ENCODE measurements at regions not wholly inside any gene's neighbourhood (a gene's known extent, or its start where the extent isn't known, plus 50 kb on each side); places are given as distances from the start of the nearest gene placed in this dataset.

DNA sequence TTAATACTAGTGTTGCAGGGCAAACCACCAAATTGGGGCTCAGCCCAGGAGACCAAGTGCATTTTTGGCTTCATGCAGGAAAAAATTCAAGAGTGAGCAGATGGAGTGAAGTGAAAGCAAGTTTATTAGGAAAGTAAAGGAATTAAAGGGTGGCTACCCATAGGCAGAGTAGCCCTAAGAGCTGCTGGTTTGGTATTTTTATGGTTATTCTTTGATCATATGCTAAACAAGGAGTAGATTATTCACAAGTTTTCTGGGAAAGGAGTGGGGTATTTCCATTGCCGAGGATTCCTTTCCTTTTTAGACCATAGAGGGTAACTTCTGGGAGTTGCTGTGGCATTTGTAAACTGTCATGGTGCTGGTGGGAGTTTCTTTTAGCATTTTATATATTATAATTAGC, 459.0 kb downstream of the KLF5 start:
- Mint-ChIP-seq H3K27me3 (peaks cover 0 to 3% (median 0%) of the 10 kb centered on the region in 5 donors), H3K9me3 (peaks cover 0 to 8% (median 0%) of the 10 kb centered on the region in 11 donors), H3K4me3 (no peak overlapping the region), H3K4me1 (peaks cover 9 to 32% (median 25%) of the 10 kb centered on the region in 7 donors), H3K27ac (no peak overlapping the region), H3K36me3 (peaks cover 0 to 6% (median 0%) of the 10 kb centered on the region in 5 donors)
- DNase-seq (no peak), ATAC-seq (no peak)
- Histone ChIP-seq H3K27me3 (ENCODE audit: control insufficient read depth in 2 of 2, insufficient read depth in 2 of 2, low read length in 2 of 2) (no peaks in the 10 kb centered on the region), H3K4me1 (ENCODE audit: control insufficient read depth in 2 of 2, insufficient read depth in 2 of 2, low read length in 2 of 2) (peaks cover 0 to 13% of the 10 kb centered on the region in 2 donors), H3K27ac (ENCODE audit: low read depth, low read length) (no peak overlapping the region), H3K36me3 (ENCODE audit: control insufficient read depth in 2 of 3, insufficient read depth in 3 of 3, low read length in 3 of 3) (no peaks in the 10 kb centered on the region), H3K4me3 (ENCODE audit: low read length) (no peak overlapping the region), H3K9me3 (ENCODE audit: control insufficient read depth in 2 of 3, low read length in 3 of 3) (no peaks in the 10 kb centered on the region)
- POLR2A ChIA-PET = interaction anchor here (0.5 kb wide), 1 partner anchor 90 kb away, joined by 6 read pairs; no protein-coding TSS in a partner anchor
- intact Hi-C loops (cut with micrococcal nuclease) = no loop called here
- CTCF ChIA-PET = no interaction called here

DNA sequence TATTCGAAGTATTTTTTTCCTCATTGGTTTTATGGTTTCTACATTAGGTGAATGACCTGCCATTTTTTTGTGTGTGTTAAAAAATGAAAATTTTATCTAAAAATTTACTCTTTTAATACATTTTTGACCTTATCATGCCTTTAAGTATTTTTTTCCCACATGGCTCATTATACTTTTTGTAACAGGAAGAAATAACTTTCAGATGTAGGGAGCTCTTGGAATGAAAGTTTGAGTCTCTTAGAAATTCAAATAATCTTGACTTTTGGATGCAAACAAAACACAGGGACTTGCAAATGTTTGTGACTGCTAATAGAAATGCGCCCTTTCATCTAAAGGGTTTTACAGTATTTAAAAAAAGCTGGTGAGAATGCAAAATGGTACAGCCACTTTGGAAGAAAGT, 457.9 kb downstream of the KLF5 start:
- Histone ChIP-seq H3K27ac (ENCODE audit: low read depth, low read length) (no peak overlapping the region), H3K27me3 (ENCODE audit: control insufficient read depth in 2 of 2, insufficient read depth in 2 of 2, low read length in 2 of 2) (no peaks in the 10 kb centered on the region), H3K4me1 (ENCODE audit: control insufficient read depth in 2 of 2, insufficient read depth in 2 of 2, low read length in 2 of 2) (peaks cover 0 to 13% of the 10 kb centered on the region in 2 donors), H3K36me3 (ENCODE audit: control insufficient read depth in 2 of 3, insufficient read depth in 3 of 3, low read length in 3 of 3) (no peaks in the 10 kb centered on the region), H3K4me3 (ENCODE audit: low read length) (no peak overlapping the region), H3K9me3 (ENCODE audit: control insufficient read depth in 2 of 3, low read length in 3 of 3) (no peaks in the 10 kb centered on the region)
- H3K4me1 Mint-ChIP-seq = peaks cover 9 to 25% (median 23%) of the 10 kb centered on the region in 7 donors
- CTCF ChIA-PET = no interaction called here
- H3K36me3 Mint-ChIP-seq = peaks cover 0 to 6% (median 0%) of the 10 kb centered on the region in 5 donors
- H3K4me3 Mint-ChIP-seq = no peak overlapping the region
- peaks cover 0 to 3% (median 0%) of the 10 kb centered on the region in 5 donors for H3K27me3 Mint-ChIP-seq
- DNase-seq = no peak
- no peak for ATAC-seq
- intact Hi-C loops (cut with micrococcal nuclease) = no loop called here
- H3K9me3 Mint-ChIP-seq = peaks cover 0 to 8% (median 0%) of the 10 kb centered on the region in 11 donors
- no peak overlapping the region for H3K27ac Mint-ChIP-seq
- POLR2A ChIA-PET = no interaction called here

DNA sequence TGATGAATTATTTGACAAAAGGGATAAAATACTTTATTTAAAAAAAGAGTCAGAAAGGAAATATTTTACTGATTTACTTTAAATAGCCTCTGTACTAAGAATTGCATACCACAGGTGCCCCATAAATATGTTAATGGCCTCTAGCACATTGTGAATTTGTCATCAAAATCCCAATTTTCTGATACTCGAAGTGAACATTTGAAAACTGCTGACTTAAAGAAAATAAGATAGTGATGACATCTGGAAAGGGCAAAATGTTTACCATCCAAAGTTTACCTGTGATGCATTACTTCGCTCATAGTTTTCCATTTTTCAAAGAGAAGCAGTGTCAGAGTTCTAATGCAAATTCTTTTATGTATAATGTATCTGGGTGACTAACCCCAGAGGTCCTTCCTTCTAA, 455.4 kb downstream of the KLF5 start:
- H3K36me3 Mint-ChIP-seq = peaks cover 0 to 6% (median 3%) of the 10 kb centered on the region in 5 donors
- CTCF ChIA-PET = no interaction called here
- POLR2A ChIA-PET = no interaction called here

DNA sequence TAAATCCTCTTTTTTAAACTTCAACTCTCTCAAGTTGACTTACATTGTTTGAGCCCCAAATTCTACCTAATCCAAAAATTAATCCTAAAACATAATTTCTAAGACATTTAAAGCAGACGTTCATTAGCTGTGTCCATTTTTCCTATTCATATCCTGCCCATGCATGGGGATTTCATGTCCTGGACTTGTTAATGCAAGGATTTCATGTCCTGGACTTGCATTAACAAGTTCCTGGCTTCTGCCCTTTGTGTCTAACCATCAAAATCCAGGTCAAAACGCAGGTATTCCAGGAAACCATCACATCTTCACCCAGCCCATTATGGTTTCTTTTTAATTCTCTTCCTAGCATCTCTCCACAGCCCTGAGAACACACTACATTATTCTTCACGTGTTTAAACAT, 454.9 kb downstream of the KLF5 start:
- no peak overlapping the region for H3K4me3 ChIP-seq (ENCODE audit: low read length)
- no peaks in the 10 kb centered on the region for H3K36me3 ChIP-seq (ENCODE audit: control insufficient read depth in 2 of 3, insufficient read depth in 3 of 3, low read length in 3 of 3)
- H3K9me3 ChIP-seq (ENCODE audit: control insufficient read depth in 2 of 3, low read length in 3 of 3) = no peaks in the 10 kb centered on the region
- Mint-ChIP-seq H3K27me3 (peaks cover 0 to 8% (median 0%) of the 10 kb centered on the region in 5 donors), H3K4me3 (no peak overlapping the region), H3K4me1 (no peaks in the 10 kb centered on the region), H3K27ac (no peak overlapping the region), H3K9me3 (peaks cover 2 to 20% (median 5%) of the 10 kb centered on the region in 11 donors), H3K36me3 (peaks cover 0 to 6% (median 3%) of the 10 kb centered on the region in 5 donors)
- no peak overlapping the region for H3K27ac ChIP-seq (ENCODE audit: low read depth, low read length)
- DNase-seq (no peak), ATAC-seq (no peak)
- POLR2A ChIA-PET = no interaction called here
- CTCF ChIA-PET = no interaction called here
- no peaks in the 10 kb centered on the region for H3K4me1 ChIP-seq (ENCODE audit: control insufficient read depth in 2 of 2, insufficient read depth in 2 of 2, low read length in 2 of 2)
- intact Hi-C loops (cut with micrococcal nuclease) = no loop called here
- H3K27me3 ChIP-seq (ENCODE audit: control insufficient read depth in 2 of 2, insufficient read depth in 2 of 2, low read length in 2 of 2) = no peaks in the 10 kb centered on the region

More for the DNA sequence above, 455.4 kb downstream of the KLF5 start:
- no peaks in the 10 kb centered on the region for H3K27me3 ChIP-seq (ENCODE audit: control insufficient read depth in 2 of 2, insufficient read depth in 2 of 2, low read length in 2 of 2)
- no peak for DNase-seq
- H3K4me3 ChIP-seq (ENCODE audit: low read length) = no peak overlapping the region
- no peaks in the 10 kb centered on the region for H3K4me1 ChIP-seq (ENCODE audit: control insufficient read depth in 2 of 2, insufficient read depth in 2 of 2, low read length in 2 of 2)
- no peaks in the 10 kb centered on the region for H3K9me3 ChIP-seq (ENCODE audit: control insufficient read depth in 2 of 3, low read length in 3 of 3)
- peaks cover 0 to under 1% (median 0%) of the 10 kb centered on the region in 7 donors for H3K4me1 Mint-ChIP-seq
- no peak overlapping the region for H3K4me3 Mint-ChIP-seq
- peaks cover 0 to 8% (median 0%) of the 10 kb centered on the region in 5 donors for H3K27me3 Mint-ChIP-seq
- intact Hi-C loops (cut with micrococcal nuclease) = no loop called here
- no peak for ATAC-seq
- H3K36me3 ChIP-seq (ENCODE audit: control insufficient read depth in 2 of 3, insufficient read depth in 3 of 3, low read length in 3 of 3) = no peaks in the 10 kb centered on the region
- no peak overlapping the region for H3K27ac Mint-ChIP-seq
- peaks cover 2 to 20% (median 5%) of the 10 kb centered on the region in 11 donors for H3K9me3 Mint-ChIP-seq
- no peak overlapping the region for H3K27ac ChIP-seq (ENCODE audit: low read depth, low read length)

DNA sequence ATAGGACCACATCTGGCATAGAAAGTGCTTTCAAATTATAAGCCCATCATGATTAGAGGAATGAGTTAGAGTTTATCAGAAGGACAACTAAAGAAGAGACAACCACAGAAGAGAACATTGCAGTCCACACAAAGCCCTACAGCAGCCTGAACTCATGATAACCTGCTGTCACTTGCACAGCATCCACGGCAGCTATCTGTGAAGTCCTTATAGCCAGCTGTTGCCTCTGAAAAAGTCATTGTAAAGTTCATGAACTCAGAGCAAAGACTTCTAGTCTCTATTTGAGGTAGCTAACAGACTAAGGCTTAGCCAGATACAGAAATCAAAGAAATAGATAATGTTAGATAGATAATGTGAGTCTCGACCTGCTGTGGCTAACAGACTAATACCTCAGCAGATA, 450.0 kb downstream of the KLF5 start:
- Mint-ChIP-seq H3K27ac (no peak overlapping the region), H3K4me3 (no peak overlapping the region), H3K36me3 (peaks cover 0 to 5% (median 0%) of the 10 kb centered on the region in 5 donors), H3K4me1 (no peaks in the 10 kb centered on the region), H3K9me3 (peaks cover 0 to 12% (median 5%) of the 10 kb centered on the region in 11 donors), H3K27me3 (peaks cover 0 to 11% (median 0%) of the 10 kb centered on the region in 5 donors)
- H3K27me3 ChIP-seq (ENCODE audit: control insufficient read depth in 2 of 2, insufficient read depth in 2 of 2, low read length in 2 of 2) = no peaks in the 10 kb centered on the region
- intact Hi-C loops (cut with micrococcal nuclease) = no loop called here
- no peak overlapping the region for H3K27ac ChIP-seq (ENCODE audit: low read depth, low read length)
- ATAC-seq (no peak), DNase-seq (no peak)
- H3K36me3 ChIP-seq (ENCODE audit: control insufficient read depth in 2 of 3, insufficient read depth in 3 of 3, low read length in 3 of 3) = no peaks in the 10 kb centered on the region
- H3K9me3 ChIP-seq (ENCODE audit: control insufficient read depth in 2 of 3, low read length in 3 of 3) = no peaks in the 10 kb centered on the region
- no peak overlapping the region for H3K4me3 ChIP-seq (ENCODE audit: low read length)
- ChIA-PET CTCF (no interaction called here), POLR2A (no interaction called here)
- no peaks in the 10 kb centered on the region for H3K4me1 ChIP-seq (ENCODE audit: control insufficient read depth in 2 of 2, insufficient read depth in 2 of 2, low read length in 2 of 2)

DNA sequence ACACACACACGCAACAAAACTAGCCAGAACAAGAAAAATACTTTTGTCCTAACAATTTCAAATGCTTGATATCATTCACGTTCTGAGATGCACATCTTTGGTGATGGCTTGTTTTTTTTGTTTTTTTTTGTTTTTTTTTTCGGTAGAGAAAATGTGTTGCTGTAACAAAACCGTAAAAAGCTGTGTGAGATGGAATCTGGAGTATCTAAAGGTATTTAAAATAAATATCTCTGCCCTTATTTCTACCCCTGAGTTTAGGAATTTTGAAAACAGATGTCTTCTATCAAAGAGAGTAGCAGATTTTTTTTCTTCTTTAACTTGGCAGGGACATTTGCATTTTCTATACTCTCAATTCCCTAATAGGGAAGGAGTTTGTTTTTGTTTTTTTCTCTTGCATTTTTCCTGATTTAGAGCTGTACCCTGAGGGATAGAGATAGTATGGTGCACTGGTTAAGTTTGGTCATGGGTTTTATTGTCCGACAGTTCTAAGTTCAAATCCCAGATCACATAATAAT, 446.6 kb downstream of the KLF5 start:
- no peaks in the 10 kb centered on the region for H3K9me3 ChIP-seq (ENCODE audit: control insufficient read depth in 2 of 3, low read length in 3 of 3)
- Mint-ChIP-seq H3K27me3 (peaks cover 0 to 3% (median 0%) of the 10 kb centered on the region in 5 donors), H3K4me3 (no peak overlapping the region), H3K9me3 (peaks cover 0 to 4% (median 3%) of the 10 kb centered on the region in 11 donors), H3K27ac (no peak overlapping the region), H3K4me1 (no peaks in the 10 kb centered on the region), H3K36me3 (no peaks in the 10 kb centered on the region)
- H3K36me3 ChIP-seq (ENCODE audit: control insufficient read depth in 2 of 3, insufficient read depth in 3 of 3, low read length in 3 of 3) = no peaks in the 10 kb centered on the region
- CTCF ChIA-PET = interaction anchor here (0.6 kb wide), 1 partner anchor 226 kb away, joined by 5 read pairs; no protein-coding TSS in a partner anchor
- POLR2A ChIA-PET = no interaction called here
- H3K4me1 ChIP-seq (ENCODE audit: control insufficient read depth in 2 of 2, insufficient read depth in 2 of 2, low read length in 2 of 2) = no peaks in the 10 kb centered on the region
- no peak overlapping the region for H3K4me3 ChIP-seq (ENCODE audit: low read length)
- ATAC-seq = no peak
- H3K27ac ChIP-seq (ENCODE audit: low read depth, low read length) = no peak overlapping the region
- no peaks in the 10 kb centered on the region for H3K27me3 ChIP-seq (ENCODE audit: control insufficient read depth in 2 of 2, insufficient read depth in 2 of 2, low read length in 2 of 2)
- DNase-seq = no peak
- intact Hi-C loops (cut with micrococcal nuclease) = no loop called here

DNA sequence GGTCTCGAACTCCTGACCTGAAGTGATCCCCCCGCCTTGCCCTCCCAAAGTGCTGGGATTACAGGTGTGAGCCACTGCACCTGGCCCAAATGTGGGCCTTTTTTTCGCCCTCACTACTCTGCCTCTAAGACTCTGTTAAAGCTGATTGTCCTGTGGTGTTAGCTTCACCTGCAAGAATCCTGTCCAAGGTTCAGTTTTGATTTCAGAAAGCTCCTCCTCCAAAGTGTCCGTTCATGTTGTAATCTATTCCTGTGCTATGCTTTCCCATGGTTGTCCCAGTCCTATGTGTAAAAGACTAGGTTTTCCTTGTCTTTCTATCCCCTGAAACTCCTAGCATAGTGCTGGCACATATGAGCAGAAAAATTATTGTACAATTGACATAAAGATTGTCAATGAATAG, 440.9 kb downstream of the KLF5 start:
- ChIA-PET POLR2A (no interaction called here), CTCF (no interaction called here)
- Histone ChIP-seq H3K4me1 (ENCODE audit: control insufficient read depth in 2 of 2, insufficient read depth in 2 of 2, low read length in 2 of 2) (no peaks in the 10 kb centered on the region), H3K4me3 (ENCODE audit: low read length) (no peak overlapping the region), H3K27me3 (ENCODE audit: control insufficient read depth in 2 of 2, insufficient read depth in 2 of 2, low read length in 2 of 2) (no peaks in the 10 kb centered on the region), H3K36me3 (ENCODE audit: control insufficient read depth in 2 of 3, insufficient read depth in 3 of 3, low read length in 3 of 3) (no peaks in the 10 kb centered on the region), H3K9me3 (ENCODE audit: control insufficient read depth in 2 of 3, low read length in 3 of 3) (no peaks in the 10 kb centered on the region), H3K27ac (ENCODE audit: low read depth, low read length) (no peak overlapping the region)
- Mint-ChIP-seq H3K36me3 (no peaks in the 10 kb centered on the region), H3K4me3 (no peak overlapping the region), H3K4me1 (no peaks in the 10 kb centered on the region), H3K27me3 (no peaks in the 10 kb centered on the region), H3K9me3 (no peaks in the 10 kb centered on the region), H3K27ac (no peak overlapping the region)
- intact Hi-C loops (cut with micrococcal nuclease) = no loop called here
- no peak for DNase-seq
- ATAC-seq = no peak

Data from naive thymus-derived CD4-positive, alpha-beta T cell (primary cell).